Liver (tissue), 7 donors: ENCODE measurements at regions not wholly inside any gene's neighbourhood (a gene's known extent, or its start where the extent isn't known, plus 50 kb on each side); places are given as distances from the start of the nearest gene placed in this dataset.

Source experiments
- DNase-seq: peaks from one replicate; pipeline ENCODE4 v3.0.0-alpha.2; 2017; ENCODE audit warnings: low spot score
- H3K27ac ChIP-seq, 2 donors: one replicate each; pipeline ENCODE4 v1.7.0; 2013; ENCODE audit warnings: inconsistent platforms in 2 of 2, low read length in 2 of 2, control low read depth in 1 of 2, low read depth in 1 of 2, mild to moderate bottlenecking in 1 of 2
- H3K27me3 ChIP-seq, 4 donors: one replicate each; pipeline versions ENCODE4 v1.6.1 to v1.7.0; 2013; ENCODE audit warnings: low read length in 3 of 4, inconsistent platforms in 1 of 4, mild to moderate bottlenecking in 1 of 4, moderate library complexity in 1 of 4; ENCODE audit not compliant: control insufficient read depth in 4 of 4, insufficient read depth in 4 of 4
- H3K36me3 ChIP-seq, 4 donors: one replicate each; pipeline versions ENCODE4 v1.6.1 to v1.7.0; 2013; ENCODE audit warnings: low read length in 3 of 4, mild to moderate bottlenecking in 3 of 4, low read depth in 1 of 4, moderate library complexity in 1 of 4; ENCODE audit not compliant: control insufficient read depth in 4 of 4, insufficient read depth in 3 of 4
- H3K4me1 ChIP-seq, 4 donors: one replicate each; pipeline versions ENCODE4 v1.6.1 to v1.7.0; 2013; ENCODE audit warnings: low read length in 3 of 4, mild to moderate bottlenecking in 3 of 4, moderate library complexity in 1 of 4; ENCODE audit not compliant: control insufficient read depth in 4 of 4, insufficient read depth in 4 of 4
- H3K4me3 ChIP-seq, 3 donors: one replicate each; pipeline versions ENCODE4 v1.6.1 to v1.7.0; 2013; ENCODE audit warnings: low read length in 3 of 3, control low read depth in 1 of 3, low read depth in 1 of 3, mild to moderate bottlenecking in 1 of 3
- H3K9ac ChIP-seq, 2 donors: one replicate each; pipeline ENCODE4 v1.7.0; 2013; ENCODE audit warnings: low read length in 2 of 2, mild to moderate bottlenecking in 2 of 2, moderate library complexity in 2 of 2, control low read depth in 1 of 2, low read depth in 1 of 2
- H3K9me3 ChIP-seq, 4 donors: one replicate each; pipeline versions ENCODE4 v1.6.1 to v1.7.0; 2013; ENCODE audit warnings: low read length in 3 of 4; ENCODE audit not compliant: control insufficient read depth in 4 of 4
- CTCF ChIP-seq: fragments of 150-350 bp; IDR thresholded peaks from 2 replicates; pipeline ENCODE4 v1.5.1; 2017; ENCODE audit warnings: improper control_type of control experiment, low read depth, low read length; ENCODE audit not compliant: missing input control
- EGR1 ChIP-seq, 2 donors: IDR thresholded peaks; 2 replicates each; pipeline ENCODE4 v1.6.1; 2016 to 2018; ENCODE audit warnings: antibody characterized with exemption in 2 of 2, low read depth in 2 of 2
- FOXA1 ChIP-seq: IDR thresholded peaks from 2 replicates; pipeline ENCODE4 v1.6.1; 2016; ENCODE audit warnings: antibody characterized with exemption
- FOXA2 ChIP-seq: IDR thresholded peaks from 2 replicates; pipeline ENCODE4 v1.6.1; 2016; ENCODE audit warnings: antibody characterized with exemption
- GABPA ChIP-seq, 2 donors: IDR thresholded peaks in 1 of 2; conservative IDR thresholded peaks in 1 of 2; 2 replicates each; pipeline ENCODE4 v1.6.1; 2016; ENCODE audit warnings: antibody characterized with exemption in 2 of 2, mild to moderate bottlenecking in 1 of 2, moderate library complexity in 1 of 2
- HNF4A ChIP-seq, 2 donors: conservative IDR thresholded peaks; 2 replicates each; pipeline ENCODE4 v1.6.1; 2016; ENCODE audit warnings: antibody characterized with exemption in 2 of 2, mild to moderate bottlenecking in 2 of 2
- HNF4G ChIP-seq: IDR thresholded peaks from 2 replicates; pipeline ENCODE4 v1.6.1; 2016; ENCODE audit warnings: antibody characterized with exemption
- JUND ChIP-seq, 2 donors: IDR thresholded peaks; 2 replicates each; pipeline ENCODE4 v1.6.1; 2016; ENCODE audit warnings: antibody characterized with exemption in 2 of 2
- MAX ChIP-seq: IDR thresholded peaks from 2 replicates; pipeline ENCODE4 v1.6.1; 2016; ENCODE audit warnings: antibody characterized with exemption
- NR2F2 ChIP-seq: IDR thresholded peaks from 2 replicates; pipeline ENCODE4 v1.6.1; 2016; ENCODE audit warnings: antibody characterized with exemption
- RAD21 ChIP-seq, 2 donors: IDR thresholded peaks; 2 replicates each; pipeline ENCODE4 v1.6.1; 2016; ENCODE audit warnings: antibody characterized with exemption in 2 of 2, mild to moderate bottlenecking in 2 of 2
- REST ChIP-seq: IDR thresholded peaks from 2 replicates; pipeline ENCODE4 v1.6.1; 2016; ENCODE audit warnings: antibody characterized with exemption, mild to moderate bottlenecking
- RXRA ChIP-seq, 2 donors: IDR thresholded peaks; 2 replicates each; pipeline ENCODE4 v1.6.1; 2017 to 2018; ENCODE audit warnings: antibody characterized with exemption in 2 of 2, mild to moderate bottlenecking in 1 of 2
- SP1 ChIP-seq: IDR thresholded peaks from 2 replicates; pipeline ENCODE4 v1.6.1; 2018; ENCODE audit warnings: antibody characterized with exemption, mild to moderate bottlenecking
- TAF1 ChIP-seq: conservative IDR thresholded peaks from 2 replicates; pipeline ENCODE4 v1.6.1; 2016; ENCODE audit warnings: antibody characterized with exemption, mild to moderate bottlenecking
- YY1 ChIP-seq: IDR thresholded peaks from 2 replicates; pipeline ENCODE4 v1.6.1; 2016; ENCODE audit warnings: antibody characterized with exemption, mild to moderate bottlenecking
- TF ChIP-seq, protein P1 (sequence below): IDR thresholded peaks from 2 replicates; pipeline ENCODE4 v1.6.1; 2016; ENCODE audit warnings: antibody characterized with exemption
- TF ChIP-seq, protein P2 (sequence below): IDR thresholded peaks from 2 replicates; pipeline ENCODE4 v1.6.1; 2016; ENCODE audit warnings: antibody characterized with exemption
- donor health status: healthy.
- donor health status: healthy.
- donor health status: healthy.
- donor health status: healthy.

DNA sequence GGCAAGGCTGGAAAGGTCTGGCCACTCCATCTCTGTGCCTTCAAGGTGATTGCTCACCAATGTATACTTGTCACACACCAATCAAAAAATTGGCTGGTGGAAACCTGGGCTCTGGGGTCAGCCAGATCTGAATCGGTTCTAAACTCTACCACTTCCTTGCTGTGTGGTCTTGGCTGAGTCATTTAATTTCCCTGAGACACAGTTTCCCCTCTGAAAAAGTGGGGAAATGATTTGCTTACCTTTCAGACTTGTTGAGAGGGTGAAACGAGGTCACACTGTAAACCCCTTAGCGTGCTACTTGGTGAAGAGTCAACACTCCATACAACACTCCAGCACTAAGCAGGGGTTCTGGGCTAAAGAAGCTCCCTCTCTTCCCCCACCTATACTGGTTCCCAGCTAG lies 252.3 kb upstream of the ZIC3 start (continued):
- TF ChIP-seq, protein P1, sequence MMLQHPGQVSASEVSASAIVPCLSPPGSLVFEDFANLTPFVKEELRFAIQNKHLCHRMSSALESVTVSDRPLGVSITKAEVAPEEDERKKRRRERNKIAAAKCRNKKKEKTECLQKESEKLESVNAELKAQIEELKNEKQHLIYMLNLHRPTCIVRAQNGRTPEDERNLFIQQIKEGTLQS: no peak
- no peak for TF ChIP-seq SP1
- TF ChIP-seq FOXA2: no peak

DNA sequence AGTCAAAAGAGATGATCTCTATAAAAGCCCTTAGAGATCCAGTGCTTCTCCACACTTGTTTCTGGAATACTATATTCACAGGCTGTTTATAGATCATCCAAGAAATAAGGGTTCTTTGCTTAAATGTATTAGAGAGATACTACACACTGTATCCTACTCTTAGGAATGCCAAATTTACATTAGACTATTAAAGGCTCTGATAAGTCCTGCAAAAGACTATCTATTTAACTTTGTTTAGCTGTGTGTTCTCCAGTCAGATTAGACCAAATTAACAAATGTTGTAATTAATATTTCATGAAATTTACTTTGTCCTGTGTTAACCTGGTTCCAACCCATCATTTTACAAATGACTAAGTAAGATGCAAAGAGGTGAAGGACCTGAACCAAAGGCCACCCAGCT lies 260.5 kb upstream of the ZIC3 start:
- peaks cover 0 to 3% (median 0%) of the 10 kb centered on the region in 4 donors for H3K27me3 ChIP-seq
- no peak overlapping the region for H3K4me3 ChIP-seq
- no peak overlapping the region for H3K9ac ChIP-seq
- TF ChIP-seq REST: no peak
- no peak for TF ChIP-seq CTCF
- no peak for TF ChIP-seq RAD21 (IDR thresholded peaks at IDR 0.05)
- TF ChIP-seq JUND (IDR thresholded peaks at IDR 0.05): no peak
- TF ChIP-seq, protein P2, sequence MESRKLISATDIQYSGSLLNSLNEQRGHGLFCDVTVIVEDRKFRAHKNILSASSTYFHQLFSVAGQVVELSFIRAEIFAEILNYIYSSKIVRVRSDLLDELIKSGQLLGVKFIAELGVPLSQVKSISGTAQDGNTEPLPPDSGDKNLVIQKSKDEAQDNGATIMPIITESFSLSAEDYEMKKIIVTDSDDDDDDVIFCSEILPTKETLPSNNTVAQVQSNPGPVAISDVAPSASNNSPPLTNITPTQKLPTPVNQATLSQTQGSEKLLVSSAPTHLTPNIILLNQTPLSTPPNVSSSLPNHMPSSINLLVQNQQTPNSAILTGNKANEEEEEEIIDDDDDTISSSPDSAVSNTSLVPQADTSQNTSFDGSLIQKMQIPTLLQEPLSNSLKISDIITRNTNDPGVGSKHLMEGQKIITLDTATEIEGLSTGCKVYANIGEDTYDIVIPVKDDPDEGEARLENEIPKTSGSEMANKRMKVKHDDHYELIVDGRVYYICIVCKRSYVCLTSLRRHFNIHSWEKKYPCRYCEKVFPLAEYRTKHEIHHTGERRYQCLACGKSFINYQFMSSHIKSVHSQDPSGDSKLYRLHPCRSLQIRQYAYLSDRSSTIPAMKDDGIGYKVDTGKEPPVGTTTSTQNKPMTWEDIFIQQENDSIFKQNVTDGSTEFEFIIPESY: no peak
- no peak for TF ChIP-seq GABPA (IDR thresholded peaks at IDR 0.05 in 1 of 2, conservative IDR thresholded peaks at IDR 0.05 in 1 of 2)
- TF ChIP-seq FOXA2: no peak
- no peak for TF ChIP-seq MAX
- TF ChIP-seq EGR1 (IDR thresholded peaks at IDR 0.05; ENCODE audit: low read depth in 2 of 2): no peak
- no peak for TF ChIP-seq YY1
- no peak for TF ChIP-seq RXRA (IDR thresholded peaks at IDR 0.05)
- TF ChIP-seq TAF1: no peak
- TF ChIP-seq NR2F2: no peak
- TF ChIP-seq HNF4A (conservative IDR thresholded peaks at IDR 0.05): no peak
- TF ChIP-seq, protein P1: no peak
- TF ChIP-seq HNF4G: no peak
- TF ChIP-seq SP1: no peak
- no peak for TF ChIP-seq FOXA1
- peaks cover 0 to 2% (median 0%) of the 10 kb centered on the region in 4 donors for H3K9me3 ChIP-seq
- H3K27ac ChIP-seq: no peak overlapping the region
- DNase-seq: no peak
- no peaks in the 10 kb centered on the region for H3K4me1 ChIP-seq
- no peaks in the 10 kb centered on the region for H3K36me3 ChIP-seq
